ENCODE measurements at regions not wholly inside any gene's neighbourhood (a gene's known extent, or its start where the extent isn't known, plus 50 kb on each side); places are given as distances from the start of the nearest gene placed in this dataset.

- TF ChIP-seq, protein P1, sequence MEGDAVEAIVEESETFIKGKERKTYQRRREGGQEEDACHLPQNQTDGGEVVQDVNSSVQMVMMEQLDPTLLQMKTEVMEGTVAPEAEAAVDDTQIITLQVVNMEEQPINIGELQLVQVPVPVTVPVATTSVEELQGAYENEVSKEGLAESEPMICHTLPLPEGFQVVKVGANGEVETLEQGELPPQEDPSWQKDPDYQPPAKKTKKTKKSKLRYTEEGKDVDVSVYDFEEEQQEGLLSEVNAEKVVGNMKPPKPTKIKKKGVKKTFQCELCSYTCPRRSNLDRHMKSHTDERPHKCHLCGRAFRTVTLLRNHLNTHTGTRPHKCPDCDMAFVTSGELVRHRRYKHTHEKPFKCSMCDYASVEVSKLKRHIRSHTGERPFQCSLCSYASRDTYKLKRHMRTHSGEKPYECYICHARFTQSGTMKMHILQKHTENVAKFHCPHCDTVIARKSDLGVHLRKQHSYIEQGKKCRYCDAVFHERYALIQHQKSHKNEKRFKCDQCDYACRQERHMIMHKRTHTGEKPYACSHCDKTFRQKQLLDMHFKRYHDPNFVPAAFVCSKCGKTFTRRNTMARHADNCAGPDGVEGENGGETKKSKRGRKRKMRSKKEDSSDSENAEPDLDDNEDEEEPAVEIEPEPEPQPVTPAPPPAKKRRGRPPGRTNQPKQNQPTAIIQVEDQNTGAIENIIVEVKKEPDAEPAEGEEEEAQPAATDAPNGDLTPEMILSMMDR (IDR thresholded peaks at IDR 0.05; ENCODE audit: low read length), result no peak
- no peak for TF ChIP-seq EZH2 (IDR thresholded peaks at IDR 0.05; ENCODE audit: borderline replicate concordance, low read length)
Observed at GRCh38 chr2:59910166-59910565, 643.3 kb downstream of the BCL11A start.

Measured in OCI-LY1 (cell line).